ENCODE measurements at regions not wholly inside any gene's neighbourhood (a gene's known extent, or its start where the extent isn't known, plus 50 kb on each side); places are given as distances from the start of the nearest gene placed in this dataset.

GRCh38 chr11:13225038-13226001 is 52.3 kb upstream of the BMAL1 start:
- H3K27me3 Mint-ChIP-seq (ENCODE audit: low read depth) = peaks cover 5% of the 10 kb centered on the region
- TF ChIP-seq CTCF (IDR thresholded peaks at IDR 0.05; ENCODE audit: unreplicated experiment in 3 of 3) = no peak
- H3K36me3 Mint-ChIP-seq (ENCODE audit: low read depth) = no peaks in the 10 kb centered on the region
- H3K4me1 Mint-ChIP-seq = peaks cover 27% of the 10 kb centered on the region
- no peaks in the 10 kb centered on the region for H3K9me3 Mint-ChIP-seq
- H3K4me3 Mint-ChIP-seq = no peak overlapping the region
- no peak overlapping the region for H3K27ac Mint-ChIP-seq

- TF ChIP-seq CTCF (IDR thresholded peaks at IDR 0.05; ENCODE audit: unreplicated experiment in 3 of 3) = no peak
- H3K27ac Mint-ChIP-seq = no peak overlapping the region
- peaks cover 8% of the 10 kb centered on the region for H3K27me3 Mint-ChIP-seq (ENCODE audit: low read depth)
- H3K4me1 Mint-ChIP-seq = peaks cover 38% of the 10 kb centered on the region
- no peaks in the 10 kb centered on the region for H3K36me3 Mint-ChIP-seq (ENCODE audit: low read depth)
- no peak overlapping the region for H3K4me3 Mint-ChIP-seq
- H3K9me3 Mint-ChIP-seq = no peaks in the 10 kb centered on the region
These were observed 49.8 kb upstream of the BMAL1 start for GRCh38 chr11:13227676-13228255.

Measured in nephron (organoid).